KBM-7 (cell line): ENCODE measurements at regions not wholly inside any gene's neighbourhood (a gene's known extent, or its start where the extent isn't known, plus 50 kb on each side); places are given as distances from the start of the nearest gene placed in this dataset.

Experiments
- DNase-seq: peaks from one replicate; pipeline ENCODE4 v3.0.0-alpha.2; 2015
- in situ Hi-C: fragments of 300-500 bp; cut with MboI; formaldehyde crosslinking; loops from 2 replicates; pipeline ENCODE4 v1.14.3; 2020; ENCODE audit warnings: low sequenced_read_pairs, low pct_unique_long_range_greater_than_20kb, mixed read lengths

DNA sequence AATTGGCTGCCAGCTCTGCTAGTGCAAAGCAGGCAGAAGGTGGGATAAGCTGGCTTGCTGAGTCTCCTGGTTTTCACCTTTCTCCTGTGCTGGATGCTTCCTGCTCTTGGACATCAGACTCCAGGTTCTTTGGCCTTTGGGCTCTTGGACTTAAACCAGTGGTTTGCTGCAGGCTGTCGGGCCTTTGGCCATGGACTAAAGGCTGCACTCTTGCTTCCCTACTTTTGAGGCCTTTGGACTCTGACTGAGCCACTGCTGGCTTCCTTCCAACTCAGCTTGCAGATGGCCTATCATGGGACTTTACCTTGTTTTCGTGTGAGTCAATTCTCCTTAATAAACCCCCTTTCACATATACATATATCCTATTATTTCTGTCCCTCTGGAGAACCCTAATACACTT lies 1293.9 kb upstream of the CDH6 start:
- DNase-seq = no peak
- in situ Hi-C loops = no loop called here

DNA sequence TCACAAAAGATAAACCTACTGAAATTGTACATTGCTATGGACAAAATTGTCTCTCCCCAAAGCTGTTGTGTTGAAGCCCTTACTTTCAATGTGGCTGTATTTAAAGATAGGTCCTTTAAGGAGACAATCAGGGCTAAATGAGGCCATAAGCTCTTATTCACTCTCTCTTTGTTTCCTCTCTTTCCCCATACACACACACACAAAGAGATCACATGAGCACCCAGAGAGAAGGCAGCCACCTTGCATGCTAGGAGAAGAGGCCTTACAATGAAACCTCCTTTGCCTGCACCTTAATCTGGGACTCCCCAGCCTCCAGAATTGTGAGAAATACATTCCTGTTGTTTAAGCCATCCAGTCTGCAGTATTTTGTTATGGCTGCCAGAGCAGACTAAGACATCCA lies 1295.6 kb upstream of the CDH6 start:
- in situ Hi-C loops = no loop called here

DNA sequence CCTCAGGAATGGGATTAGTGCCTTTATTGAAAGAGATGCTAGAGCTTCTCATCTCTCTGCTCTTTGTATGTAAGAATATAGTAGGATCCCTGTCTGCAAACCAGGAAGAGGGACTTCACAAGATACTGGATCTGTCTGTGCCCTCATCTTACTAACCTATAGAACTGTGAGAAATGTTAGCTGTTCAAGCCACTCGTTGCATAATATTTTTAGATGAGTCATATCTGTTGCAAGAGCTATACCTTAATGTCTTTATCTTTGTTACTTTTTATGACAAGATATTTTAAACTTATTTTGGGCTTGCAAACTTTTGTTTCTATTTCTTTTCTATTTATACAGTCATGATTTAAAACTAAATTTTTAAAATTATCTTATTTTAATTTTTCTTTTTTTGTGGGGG lies 1296.8 kb upstream of the CDH6 start:
- no peak for DNase-seq
- in situ Hi-C loops = no loop called here

More for the DNA sequence above, 1295.6 kb upstream of the CDH6 start:
- DNase-seq = no peak

DNA sequence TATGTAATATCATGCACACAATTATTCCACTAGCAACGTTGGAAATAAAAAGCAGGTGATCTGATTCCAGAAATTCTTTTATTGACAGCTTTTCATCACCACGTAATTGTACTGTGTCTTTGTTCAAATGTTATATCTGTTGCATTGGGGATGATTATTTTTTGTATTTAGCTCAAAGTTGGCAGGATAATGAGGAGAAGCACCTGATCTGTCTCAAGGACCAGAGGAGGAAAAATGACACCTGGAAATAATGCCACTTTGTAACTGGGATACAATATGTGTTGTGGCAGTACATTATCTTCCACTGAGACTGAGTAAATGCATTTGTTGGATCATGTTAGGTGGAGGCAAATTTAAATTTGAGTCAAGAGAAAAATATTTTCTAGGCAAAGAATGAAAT lies 1298.8 kb upstream of the CDH6 start:
- in situ Hi-C loops = no loop called here
- DNase-seq = no peak

DNA sequence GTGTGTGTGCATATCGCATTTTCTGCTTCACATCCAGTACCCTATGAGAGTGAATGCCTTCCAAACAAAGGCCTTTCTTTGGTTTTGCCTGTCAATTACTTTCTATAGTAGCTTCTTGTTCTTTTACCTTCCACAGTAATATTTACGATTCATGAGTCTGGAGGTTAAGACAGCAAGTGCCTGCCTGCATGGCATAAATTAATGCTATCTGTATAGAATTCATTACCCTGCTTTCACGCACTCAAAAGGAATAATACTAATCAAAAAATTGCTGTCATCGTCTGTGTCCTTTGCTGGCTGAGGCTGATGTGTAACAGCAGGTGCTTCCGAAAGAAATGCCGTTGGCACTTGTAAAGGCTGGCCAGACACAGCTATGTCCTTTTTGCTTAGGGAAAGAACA lies 1304.4 kb upstream of the CDH6 start:
- in situ Hi-C loops = no loop called here
- DNase-seq = no peak

DNA sequence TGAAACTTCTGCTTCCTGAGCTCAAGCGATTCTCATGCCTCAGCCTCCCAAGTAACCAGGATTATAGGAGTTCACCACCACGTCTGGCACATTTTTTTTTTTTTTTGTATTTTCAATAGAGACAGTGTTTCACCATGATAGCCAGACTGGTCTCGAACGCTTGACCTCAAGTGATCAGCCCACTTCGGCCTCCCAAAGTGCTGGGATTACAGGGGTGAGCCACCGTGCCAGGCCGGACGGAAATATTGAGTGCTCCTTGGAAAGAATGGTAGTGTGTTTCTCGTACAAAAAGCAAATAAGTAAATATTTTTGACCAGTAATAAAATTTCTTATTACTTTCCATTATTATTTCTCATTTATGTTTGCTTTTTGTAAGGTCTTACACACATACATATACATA lies 1307.9 kb upstream of the CDH6 start:
- no peak for DNase-seq
- in situ Hi-C loops = no loop called here

DNA sequence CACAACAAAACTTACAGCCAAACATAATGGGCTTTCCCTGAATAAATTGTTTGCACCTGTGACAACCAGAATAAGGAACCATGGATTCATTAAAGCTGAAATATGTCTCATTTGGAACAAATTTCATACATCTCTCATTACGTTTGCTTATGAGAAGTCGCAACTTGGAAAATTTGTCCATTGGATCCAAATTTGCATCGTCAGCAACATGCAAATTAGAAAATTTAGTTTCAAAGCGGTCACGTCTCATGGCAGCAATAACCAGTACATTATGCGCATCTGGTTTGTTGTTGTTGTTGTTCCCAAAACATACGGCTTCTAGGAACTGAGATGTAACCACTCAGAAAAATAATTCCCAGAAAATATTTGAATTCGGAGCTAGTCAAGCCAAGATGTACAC lies 1311.5 kb upstream of the CDH6 start:
- DNase-seq = no peak
- in situ Hi-C loops = no loop called here

DNA sequence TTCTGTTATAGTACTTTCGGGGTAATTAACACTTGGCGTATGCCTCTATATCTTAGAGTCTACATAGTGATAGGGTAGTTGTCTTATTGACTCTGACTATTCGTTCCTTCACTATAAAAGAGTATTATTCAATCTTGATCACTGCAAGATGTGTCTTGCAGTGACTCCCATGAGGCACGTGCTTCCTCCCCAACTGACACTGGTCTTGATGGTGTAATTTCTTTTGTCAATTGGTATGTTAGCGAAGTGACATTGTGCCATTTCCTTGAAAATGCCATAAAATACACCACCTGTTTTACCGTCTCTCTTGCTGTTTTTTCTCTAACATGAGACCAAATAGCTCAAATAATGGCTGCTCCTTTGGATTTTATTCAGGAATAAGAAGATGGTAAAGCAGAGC lies 1314.1 kb upstream of the CDH6 start:
- in situ Hi-C loops = no loop called here
- DNase-seq = no peak

DNA sequence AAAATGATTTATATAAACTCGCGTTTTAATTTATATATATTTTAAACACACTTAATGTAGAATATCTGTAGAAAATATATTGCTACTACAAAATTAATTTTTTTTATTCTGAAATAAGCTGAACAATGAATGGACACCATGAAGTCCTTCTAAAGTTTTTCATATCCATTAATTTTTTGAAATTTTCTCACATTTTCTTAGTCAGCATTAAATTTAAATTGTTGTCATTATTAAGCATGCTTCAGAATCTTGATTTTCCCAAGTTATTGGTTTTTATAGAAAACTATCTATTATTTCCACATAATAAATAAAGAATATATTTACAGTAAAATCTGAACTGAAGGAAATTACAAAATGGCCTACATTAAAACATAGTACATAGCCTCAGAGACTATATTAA lies 1314.9 kb upstream of the CDH6 start:
- in situ Hi-C loops = no loop called here
- no peak for DNase-seq

DNA sequence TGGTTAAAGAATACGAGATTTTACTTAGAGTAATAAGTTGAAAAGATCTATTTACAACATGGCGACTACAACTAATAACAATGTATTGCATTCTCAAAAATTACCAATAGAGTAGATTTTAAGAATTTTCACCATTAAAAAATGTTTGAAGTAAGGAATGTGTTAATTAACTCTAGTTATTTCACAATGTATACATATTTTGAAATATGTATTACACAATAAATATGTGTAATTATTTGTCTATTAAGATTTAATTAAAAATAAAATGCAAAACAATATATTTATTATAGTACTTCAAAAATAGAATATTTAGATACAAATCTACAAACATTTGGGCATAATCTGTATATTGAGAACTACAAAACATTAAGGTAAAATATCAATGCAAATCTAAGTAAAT lies 1326.3 kb upstream of the CDH6 start:
- DNase-seq = no peak
- in situ Hi-C loops = no loop called here

DNA sequence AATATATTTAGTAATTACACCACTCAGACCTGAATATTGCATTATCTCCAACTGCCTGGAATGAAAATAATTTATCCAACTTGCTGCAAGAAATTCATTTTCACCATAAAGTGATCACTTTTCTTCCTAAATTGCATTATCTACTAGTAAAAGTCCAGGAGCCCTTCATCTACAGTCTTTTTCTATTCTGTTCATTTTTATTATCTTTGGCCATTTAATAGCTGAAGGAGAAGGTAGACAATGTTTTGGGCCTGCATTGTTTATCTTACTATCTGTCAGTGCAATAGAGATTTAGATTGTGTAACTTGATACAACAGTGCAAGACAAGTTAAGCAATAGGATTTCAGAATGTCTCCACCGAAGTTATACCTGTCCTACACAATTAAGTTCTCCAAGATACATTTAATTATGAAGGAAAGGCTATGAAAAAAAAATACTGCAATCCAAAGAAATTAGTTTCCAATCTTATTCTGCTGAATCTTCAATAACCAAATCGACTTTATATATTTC lies 1339.7 kb upstream of the CDH6 start:
- no peak for DNase-seq
- in situ Hi-C loops = no loop called here

DNA sequence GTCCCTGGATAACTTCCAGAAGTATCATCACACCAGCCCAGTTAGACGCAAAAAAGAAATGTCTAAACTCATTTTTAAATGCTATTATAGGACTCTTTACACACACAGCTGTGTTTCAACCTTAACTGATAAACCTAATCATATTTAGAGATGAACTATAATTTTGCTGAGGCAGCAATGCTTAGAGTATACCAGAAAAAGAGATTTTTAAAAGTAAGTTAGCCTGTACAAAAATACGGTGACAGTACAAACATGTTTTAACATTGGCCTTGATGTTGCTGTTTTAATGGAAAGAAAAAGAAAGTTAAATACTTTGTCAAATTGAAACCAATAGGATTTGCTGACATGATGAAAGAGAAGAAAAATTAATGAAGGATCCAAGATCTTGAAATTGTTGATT lies 1341.2 kb upstream of the CDH6 start:
- in situ Hi-C loops = no loop called here
- no peak for DNase-seq

DNA sequence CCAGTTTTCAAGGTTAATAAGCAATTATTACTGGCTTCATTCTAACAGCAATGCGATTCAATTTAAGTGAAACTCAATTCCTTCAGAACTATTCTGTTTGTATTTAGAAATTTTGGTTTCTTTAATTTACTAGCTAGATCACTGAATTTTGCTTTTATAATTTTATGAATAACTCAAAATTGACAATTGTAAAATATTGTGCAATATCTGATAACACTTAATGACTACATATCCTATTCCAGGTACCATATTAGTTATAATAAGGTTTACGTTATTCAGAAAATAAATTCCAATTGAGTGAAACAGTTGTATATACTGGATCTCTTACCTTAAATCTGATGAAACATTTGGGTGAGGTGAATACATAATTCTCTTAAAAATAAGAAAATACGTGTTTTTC lies 1348.3 kb upstream of the CDH6 start:
- no peak for DNase-seq
- in situ Hi-C loops = no loop called here

DNA sequence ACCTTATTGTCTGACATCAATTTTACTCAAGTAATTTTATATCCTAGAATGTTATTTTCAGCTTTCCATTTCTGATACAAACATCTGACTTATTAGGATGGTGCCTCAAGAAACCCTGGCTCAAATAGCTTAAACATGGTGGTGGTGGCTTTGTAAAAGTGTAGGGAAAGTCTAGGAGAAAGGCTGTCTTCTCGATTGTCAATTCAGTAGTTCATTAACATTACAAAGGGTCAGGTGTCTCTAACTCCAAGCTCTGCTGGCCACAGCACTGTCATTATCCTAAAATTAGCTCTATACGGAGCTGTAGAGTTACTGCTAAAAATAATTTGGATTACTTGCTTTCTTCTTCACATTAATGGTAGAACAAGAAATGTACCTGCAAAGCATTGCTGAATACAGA lies 1360.1 kb upstream of the CDH6 start:
- DNase-seq = no peak
- in situ Hi-C loops = no loop called here

DNA sequence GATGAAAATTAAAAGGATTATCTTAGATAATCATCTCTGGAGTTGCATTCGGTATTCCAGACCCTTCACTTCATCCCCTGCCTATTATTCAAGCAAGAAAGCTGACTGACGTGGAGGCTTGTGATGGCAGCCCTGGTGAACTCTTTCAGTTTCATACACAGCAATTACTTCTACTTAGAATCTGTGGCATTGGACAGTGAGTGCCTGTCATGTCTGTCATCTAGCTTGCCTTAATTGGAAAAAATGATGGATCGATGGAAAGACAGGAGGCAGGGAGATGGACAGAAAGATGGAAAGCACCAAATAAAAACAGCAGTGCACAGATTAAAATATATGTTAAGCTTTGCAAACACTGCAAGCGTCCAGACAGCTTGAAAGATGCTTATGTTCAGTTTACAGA lies 1371.0 kb upstream of the CDH6 start:
- DNase-seq = no peak
- in situ Hi-C loops = no loop called here

DNA sequence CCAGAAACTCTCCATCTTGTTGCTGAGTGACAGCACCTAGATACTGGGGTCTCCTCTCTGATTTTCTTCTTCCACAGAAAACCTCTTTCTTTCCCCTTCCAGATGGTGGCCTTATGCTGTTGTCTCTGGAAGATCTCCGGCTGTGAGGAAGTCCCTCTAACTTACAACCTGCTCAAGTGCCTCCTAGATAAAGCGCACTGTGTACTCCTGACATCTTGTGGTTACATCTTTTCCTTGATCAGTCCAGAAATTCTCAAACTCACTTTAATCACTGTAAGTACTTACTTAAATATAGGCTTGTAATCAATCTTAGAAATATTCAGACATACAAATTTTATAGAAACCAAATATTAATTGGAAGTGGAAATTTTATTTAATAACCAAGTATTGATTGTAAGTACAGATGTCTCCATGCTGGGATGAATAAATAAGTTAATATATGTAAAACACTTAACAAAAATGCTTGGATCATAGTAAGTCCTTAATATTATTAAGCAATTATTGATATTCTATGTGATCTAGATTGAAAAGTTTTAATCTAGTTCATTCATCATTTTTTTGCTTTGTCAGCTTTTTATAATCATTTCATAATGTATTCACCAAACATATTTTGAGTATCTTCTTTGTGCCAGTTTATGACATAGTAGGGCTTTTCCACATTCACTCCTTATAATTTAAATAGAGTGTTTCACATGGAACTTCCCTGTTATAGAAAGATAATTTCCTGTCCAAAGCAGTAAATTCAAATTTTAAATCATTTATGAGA lies 1381.4 kb upstream of the CDH6 start:
- in situ Hi-C loops = no loop called here
- no peak for DNase-seq

DNA sequence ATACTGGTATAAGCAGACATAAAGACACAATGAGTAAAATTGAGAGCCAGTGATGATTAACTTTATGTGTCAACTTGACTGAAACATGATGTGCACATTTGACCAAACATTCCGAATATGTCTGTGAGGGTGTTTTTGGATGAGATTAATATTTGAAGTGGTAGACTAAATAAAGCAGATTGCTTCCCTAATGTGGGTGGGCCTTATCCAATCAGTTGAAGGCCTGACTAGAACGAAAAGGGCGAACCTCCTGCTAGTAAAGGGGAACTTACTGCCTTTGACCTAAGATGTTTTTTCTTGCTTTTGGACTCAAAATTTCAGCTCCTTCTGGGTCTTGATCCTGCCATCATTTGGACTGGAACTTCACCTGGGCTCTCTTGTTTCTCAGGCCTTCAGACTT lies 1387.7 kb upstream of the CDH6 start:
- DNase-seq = no peak
- in situ Hi-C loops = no loop called here

DNA sequence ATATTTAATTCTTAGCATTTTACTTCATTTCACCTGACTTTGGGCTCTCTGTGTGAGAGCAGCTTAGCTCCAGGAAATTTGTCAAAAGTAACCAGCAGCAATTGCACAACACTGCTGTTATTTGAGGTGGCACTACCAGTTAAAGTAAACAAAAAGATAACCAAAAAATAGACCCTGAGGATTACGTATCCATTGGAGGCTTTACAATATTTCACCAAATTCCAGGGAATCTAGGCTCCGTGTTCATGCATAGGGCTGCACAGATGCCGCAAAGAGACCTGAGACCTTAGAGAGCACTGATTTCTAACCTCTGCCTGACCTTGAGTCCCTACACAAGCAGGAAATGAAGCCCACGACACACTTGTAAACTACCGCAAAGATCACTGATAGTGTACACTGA lies 1392.7 kb upstream of the CDH6 start:
- DNase-seq = no peak
- in situ Hi-C loops = no loop called here

DNA sequence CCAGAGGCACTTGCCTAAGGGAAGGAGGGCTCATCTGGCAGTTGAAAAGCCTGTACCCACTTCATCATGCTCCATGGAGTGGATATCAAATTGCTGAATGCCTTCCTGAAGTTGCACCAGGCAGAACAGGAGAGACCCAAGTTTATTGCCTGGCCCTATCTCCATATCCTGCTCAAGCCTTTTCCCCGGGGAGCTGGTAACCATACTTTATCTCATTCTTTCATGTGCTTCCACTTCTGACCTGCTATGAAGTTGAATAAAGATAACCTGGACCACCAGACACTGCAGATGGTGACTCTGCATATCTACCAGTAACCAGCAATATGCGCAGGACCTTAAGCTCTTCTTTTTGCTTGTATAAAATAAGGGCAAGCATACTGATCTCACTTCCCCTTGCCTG lies 1397.5 kb upstream of the CDH6 start:
- in situ Hi-C loops = no loop called here

DNA sequence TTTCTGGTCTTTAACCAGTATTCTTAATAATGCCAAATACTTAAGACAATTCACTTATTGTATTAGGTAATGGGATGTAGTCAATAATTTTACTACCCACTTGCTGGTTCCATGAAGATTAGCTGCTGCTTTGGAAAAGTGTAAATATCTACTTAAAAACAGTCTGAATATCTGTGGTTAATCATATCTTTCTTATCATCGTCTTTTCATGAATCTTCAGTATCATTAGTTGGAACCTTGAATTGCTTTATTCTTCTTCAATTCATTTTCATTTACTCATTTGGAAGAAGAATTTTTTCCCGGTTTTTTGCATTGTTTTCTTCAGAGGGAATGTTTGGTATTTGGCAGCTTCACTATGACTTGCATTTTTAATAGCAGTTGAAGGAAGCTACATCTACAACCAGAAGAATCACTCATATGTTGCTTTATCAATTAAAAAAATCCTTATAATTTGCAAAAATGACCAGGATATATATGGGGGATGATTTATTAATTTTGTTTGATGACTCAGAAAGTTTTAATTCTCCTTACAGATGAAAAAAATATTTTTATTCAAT lies 1398.3 kb upstream of the CDH6 start:
- in situ Hi-C loops = no loop called here
- DNase-seq = no peak

More for the DNA sequence above, 1397.5 kb upstream of the CDH6 start:
- no peak for DNase-seq

DNA sequence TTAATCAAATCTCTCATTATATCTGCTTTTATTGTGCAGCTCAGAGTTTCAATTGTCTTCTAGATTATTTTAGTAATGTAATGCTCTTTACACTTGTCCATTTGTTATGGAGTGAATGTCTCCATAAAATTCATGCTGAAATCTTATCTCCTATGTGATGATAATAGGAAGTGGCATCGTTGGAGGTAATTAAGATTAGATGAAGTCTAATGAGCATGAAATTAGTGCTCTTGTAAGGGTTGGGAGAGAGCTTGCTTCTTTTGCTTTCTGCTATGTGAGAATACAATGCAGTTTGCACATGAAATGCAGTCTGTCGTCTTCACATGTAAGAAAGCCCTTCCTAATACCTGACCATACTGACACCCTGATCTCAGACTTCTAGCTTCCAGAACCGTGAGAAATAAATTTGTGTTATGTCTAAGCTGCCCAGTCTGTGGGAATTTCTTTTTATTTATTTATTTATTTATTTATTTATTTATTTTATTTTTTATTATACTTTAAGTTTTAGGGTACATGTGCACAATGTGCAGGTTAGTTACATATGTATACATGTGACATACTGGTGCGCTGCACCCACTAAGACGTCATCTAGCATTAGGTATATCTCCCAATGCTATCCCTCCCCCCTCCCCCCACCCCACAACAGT lies 1399.2 kb upstream of the CDH6 start:
- no peak for DNase-seq
- in situ Hi-C loops = no loop called here
